H1 (cell line): ENCODE measurements at regions not wholly inside any gene's neighbourhood (a gene's known extent, or its start where the extent isn't known, plus 50 kb on each side); places are given as distances from the start of the nearest gene placed in this dataset.

Source experiments
- CTCF ChIA-PET: fragments of 300-600 bp; sonication (Branson Sonifier 250); formaldehyde crosslinking; loops from one replicate; lab custom pipeline; 2021; ENCODE audit not compliant: partially characterized antibody; lab: Charles Lee
- POLR2A ChIA-PET: fragments of 300-600 bp; sonication (Branson Sonifier 250); formaldehyde crosslinking; loops from one replicate; lab custom pipeline; 2021; ENCODE audit warnings: inconsistent platforms; ENCODE audit not compliant: partially characterized antibody; lab: Charles Lee
- DNase-seq, 2 experiments: peaks; one replicate each; pipeline versions ENCODE4 v3.0.0 to v3.0.0-alpha.2; 2010 to 2022; ENCODE audit warnings: low spot score in 2 of 2, low read depth in 1 of 2, mixed read lengths in 1 of 2
- FAIRE-seq: peaks from 2 replicates; lab custom pipeline; 2011; peaks lifted over from hg19 to GRCh38; lab: Jason Lieb, UNC
- H2AFZ ChIP-seq: 2 replicates; pipeline ENCODE4 v1.8.1; 2012; ENCODE audit warnings: low read length, inconsistent platforms
- H2AK5ac ChIP-seq: 2 replicates; pipeline ENCODE4 v1.6.1; 2013; ENCODE audit warnings: low read depth, low read length
- H2BK120ac ChIP-seq: replicated peaks from 2 replicates; pipeline ENCODE3; 2013; ENCODE audit warnings: low read depth, low read length, inconsistent platforms
- H2BK12ac ChIP-seq: 2 replicates; pipeline ENCODE4 v1.6.1; 2013; ENCODE audit warnings: low read depth, low read length
- H2BK15ac ChIP-seq: 2 replicates; pipeline ENCODE4 v1.6.1; 2013; ENCODE audit warnings: low read length
- H2BK20ac ChIP-seq: 2 replicates; pipeline ENCODE4 v1.6.1; 2013; ENCODE audit warnings: low read length
- H2BK5ac ChIP-seq: 2 replicates; pipeline ENCODE4 v1.6.1; 2013; ENCODE audit warnings: low read depth, low read length
- H3K14ac ChIP-seq: 2 replicates; pipeline ENCODE4 v1.6.1; 2013; ENCODE audit warnings: inconsistent platforms; ENCODE audit not compliant: insufficient read length
- H3K18ac ChIP-seq: 2 replicates; pipeline ENCODE4 v1.6.1; 2013; ENCODE audit warnings: low read length; ENCODE audit errors: extremely low read depth
- H3K23ac ChIP-seq: 2 replicates; pipeline ENCODE4 v1.6.1; 2013; ENCODE audit warnings: inconsistent platforms; ENCODE audit not compliant: insufficient read length
- H3K23me2 ChIP-seq: 2 replicates; pipeline ENCODE4 v1.6.1; 2013; ENCODE audit warnings: low read depth, low read length
- H3K27ac ChIP-seq: 2 replicates; pipeline ENCODE4 v1.6.1; 2011; ENCODE audit warnings: low read depth, low read length, inconsistent platforms
- H3K27me3 ChIP-seq, 4 experiments: replicated peaks in 1 of 4; 1 replicate in 1 of 4; 2 replicates in 3 of 4; pipeline versions ENCODE4 v1.6.1 to v1.8.1; 2011 to 2013; ENCODE audit warnings: low read length in 3 of 4, mild to moderate bottlenecking in 3 of 4, inconsistent platforms in 2 of 4, mixed read lengths in 2 of 4, moderate library complexity in 1 of 4; ENCODE audit not compliant: control insufficient read depth in 3 of 4, insufficient read depth in 3 of 4; ENCODE audit errors: extremely low read depth in 1 of 4
- H3K36me3 ChIP-seq, 4 experiments: 2 replicates each; pipeline versions ENCODE4 v1.6.1 to v1.8.1; 2011 to 2013; ENCODE audit warnings: mild to moderate bottlenecking in 4 of 4, low read length in 3 of 4, moderate library complexity in 2 of 4, control low read depth in 1 of 4, inconsistent platforms in 1 of 4; ENCODE audit not compliant: insufficient read depth in 4 of 4, control insufficient read depth in 2 of 4
- H3K4ac ChIP-seq: replicated peaks from 2 replicates; pipeline ENCODE3; 2013; ENCODE audit warnings: low read length, low read depth, mixed read lengths, inconsistent platforms; ENCODE audit not compliant: insufficient read length
- H3K4me1 ChIP-seq, 4 experiments: replicated peaks in 1 of 4; 1 replicate in 1 of 4; 2 replicates in 3 of 4; pipeline versions ENCODE4 v1.6.1 to v1.8.1; 2011 to 2013; ENCODE audit warnings: low read length in 3 of 4, inconsistent platforms in 2 of 4, mixed read lengths in 1 of 4; ENCODE audit not compliant: insufficient read depth in 4 of 4, control insufficient read depth in 3 of 4
- H3K4me2 ChIP-seq, 2 experiments: 2 replicates each; pipeline versions ENCODE4 v1.6.1 to v1.8.1; 2011 to 2013; ENCODE audit warnings: low read depth in 2 of 2, low read length in 2 of 2, control low read depth in 1 of 2, inconsistent platforms in 1 of 2, mild to moderate bottlenecking in 1 of 2; ENCODE audit not compliant: insufficient read depth in 1 of 2
- H3K4me3 ChIP-seq, 4 experiments: fragments of 200-600, 300-600 bp in 1 of 4; sonication (generic), shearing (Covaris generic), sonication (Bioruptor Twin) in 1 of 4; 2 replicates each; pipeline versions ENCODE4 v1.5.1 to v1.8.1; 2011 to 2016; ENCODE audit warnings: low read length in 4 of 4, low read depth in 3 of 4, control low read depth in 2 of 4, inconsistent platforms in 2 of 4, mild to moderate bottlenecking in 2 of 4, mixed read lengths in 1 of 4, moderate library complexity in 1 of 4; ENCODE audit not compliant: insufficient read depth in 2 of 4; ENCODE audit errors: extremely low read depth in 1 of 4
- H3K56ac ChIP-seq: replicated peaks from 2 replicates; pipeline ENCODE3; 2013; ENCODE audit warnings: low read depth, mild to moderate bottlenecking, mixed read lengths, low read length, inconsistent platforms; ENCODE audit not compliant: insufficient read length
- H3K79me1 ChIP-seq: 2 replicates; pipeline ENCODE4 v1.6.1; 2013; ENCODE audit warnings: low read depth, low read length, control low read depth
- H3K79me2 ChIP-seq, 2 experiments: 2 replicates each; pipeline versions ENCODE4 v1.6.1 to v1.8.1; 2012 to 2013; ENCODE audit warnings: low read length in 2 of 2, mild to moderate bottlenecking in 2 of 2, inconsistent platforms in 1 of 2; ENCODE audit not compliant: insufficient read depth in 2 of 2, control insufficient read depth in 1 of 2
- H3K9ac ChIP-seq, 4 experiments: replicated peaks in 1 of 4; 1 replicate in 1 of 4; 2 replicates in 3 of 4; pipeline versions ENCODE4 v1.6.1 to v1.8.1; 2011 to 2013; ENCODE audit warnings: low read depth in 3 of 4, low read length in 3 of 4, control low read depth in 2 of 4, mild to moderate bottlenecking in 2 of 4, moderate library complexity in 2 of 4, inconsistent platforms in 1 of 4; ENCODE audit errors: extremely low read depth in 1 of 4
- H3K9me3 ChIP-seq, 2 experiments: 2 replicates each; pipeline versions ENCODE4 v1.6.1 to v1.8.1; 2012 to 2013; ENCODE audit warnings: mild to moderate bottlenecking in 2 of 2, moderate library complexity in 2 of 2, control low read depth in 1 of 2, inconsistent platforms in 1 of 2, low read depth in 1 of 2, low read length in 1 of 2, mixed read lengths in 1 of 2; ENCODE audit not compliant: insufficient read depth in 2 of 2
- H4K20me1 ChIP-seq, 2 experiments: replicated peaks in 1 of 2; 2 replicates each; pipeline versions ENCODE3 to v1.8.1; 2011 to 2013; ENCODE audit warnings: inconsistent platforms in 2 of 2, low read length in 2 of 2, mild to moderate bottlenecking in 1 of 2; ENCODE audit not compliant: insufficient read depth in 2 of 2, control insufficient read depth in 1 of 2
- H4K5ac ChIP-seq: 2 replicates; pipeline ENCODE4 v1.6.1; 2013; ENCODE audit warnings: low read length, low read depth, mixed read lengths, inconsistent platforms; ENCODE audit not compliant: insufficient read length
- H4K8ac ChIP-seq: 2 replicates; pipeline ENCODE4 v1.8.0; 2013; ENCODE audit warnings: mild to moderate bottlenecking, moderate library complexity, low read length, inconsistent platforms; ENCODE audit not compliant: insufficient read depth; ENCODE audit errors: extremely low read depth
- H4K91ac ChIP-seq: replicated peaks from 2 replicates; pipeline ENCODE3; 2013; ENCODE audit warnings: low read length, mixed read lengths, inconsistent platforms; ENCODE audit not compliant: insufficient read length
- ATF3 ChIP-seq: IDR thresholded peaks from 2 replicates; pipeline ENCODE4 v1.6.1; 2011; ENCODE audit warnings: low read depth, mild to moderate bottlenecking, low read length; ENCODE audit not compliant: insufficient read depth
- CBX5 ChIP-seq: fragments of 300-800, 300-1000 bp; sonication (generic); IDR thresholded peaks from 2 replicates; pipeline ENCODE4 v1.7.1; 2016; ENCODE audit warnings: antibody characterized with exemption, low read length, low read depth
- CREB1 ChIP-seq: IDR thresholded peaks from 2 replicates; pipeline ENCODE4 v1.6.1; 2012; ENCODE audit warnings: inconsistent platforms
- HDAC6 ChIP-seq: IDR thresholded peaks from one replicate; pipeline ENCODE4 v1.7.1; 2012; ENCODE audit warnings: low read depth, mild to moderate bottlenecking, inconsistent platforms, low read length, moderate library complexity
- JUN ChIP-seq: IDR thresholded peaks from 2 replicates; pipeline ENCODE4 v1.6.1; 2011; ENCODE audit warnings: low read depth, mild to moderate bottlenecking, improper control_type of control experiment, low read length
- RBBP5 ChIP-seq: IDR thresholded peaks from 2 replicates; pipeline ENCODE4 v1.7.1; 2012; ENCODE audit warnings: low read depth, mild to moderate bottlenecking, inconsistent platforms, low read length, moderate library complexity, borderline replicate concordance
- SP1 ChIP-seq: IDR thresholded peaks from 2 replicates; pipeline ENCODE4 v1.6.1; 2011; ENCODE audit warnings: low read depth, low read length
- TAF7 ChIP-seq: optimal IDR thresholded peaks from 2 replicates; pipeline ENCODE3; 2011; ENCODE audit warnings: low read depth, mild to moderate bottlenecking, inconsistent platforms, low read length, moderate library complexity, borderline replicate concordance
- WGBS, 2 experiments: shearing (Covaris generic) in 1 of 2; methylation state at CpG; one replicate each; pipeline versions ENCODE4 v1.1.6 to v1.1.7; 2013 to 2015; ENCODE audit warnings: low lambda C conversion rate in 2 of 2, mixed read lengths in 2 of 2, inconsistent platforms in 1 of 2, low coverage in 1 of 2, missing lambda C conversion rate in 1 of 2; ENCODE audit not compliant: insufficient replicate concordance in 2 of 2, insufficient coverage in 1 of 2, insufficient read length in 1 of 2; ENCODE audit errors: extremely low coverage in 1 of 2, missing lambda C conversion rate in 1 of 2; 5-methylcytosine and 5-hydroxymethylcytosine counted together

- Histone ChIP-seq H3K36me3 (no peaks in the 10 kb centered on the region), H2AK5ac (no peak overlapping the region)
- TF ChIP-seq RBBP5 (no peak), HDAC6 (no peak), CBX5 (no peak), SP1 (no peak), ATF3 (no peak), CREB1 (no peak), TAF7 (no peak), JUN (no peak)
- TF ChIP-seq, all 59 proteins: peak for 0
- no peak for DNase-seq
- ChIA-PET POLR2A (no interaction called here), CTCF (no interaction called here)
- Histone ChIP-seq H3K56ac (no peak overlapping the region), H3K9me3 (no peaks in the 10 kb centered on the region), H3K79me1 (no peaks in the 10 kb centered on the region), H3K23ac (no peak overlapping the region), H3K18ac (no peak overlapping the region), H4K5ac (no peak overlapping the region), H2BK120ac (no peak overlapping the region), H3K9ac (no peak overlapping the region), H4K91ac (no peak overlapping the region), H3K4me3 (no peak overlapping the region), H3K4ac (no peak overlapping the region), H2BK20ac (no peak overlapping the region), H3K27me3 (no peaks in the 10 kb centered on the region), H3K4me1 (no peaks in the 10 kb centered on the region), H3K14ac (no peak overlapping the region), H2BK15ac (no peak overlapping the region), H2BK12ac (no peak overlapping the region), H3K27ac (no peak overlapping the region), H3K79me2 (no peaks in the 10 kb centered on the region), H4K8ac (no peak overlapping the region), H2BK5ac (no peak overlapping the region), H3K4me2 (no peak overlapping the region), H4K20me1 (no peaks in the 10 kb centered on the region), H3K23me2 (no peaks in the 10 kb centered on the region), H2AFZ (no peak overlapping the region)
- WGBS, 2 experiments, result 94% methylated on average over 3 of the region's 3 CpGs; no CpG with 5 or more reads in 1 of the 2 experiments
- FAIRE-seq, result no peak
Measured at GRCh38 chr9:12065050-12065449, 628.1 kb upstream of the TYRP1 start.
